Transverse colon (tissue), 4 donors: ENCODE measurements at regions not wholly inside any gene's neighbourhood (a gene's known extent, or its start where the extent isn't known, plus 50 kb on each side); places are given as distances from the start of the nearest gene placed in this dataset.

Experiments
- POLR2AphosphoS5 ChIP-seq, 3 donors: sonication (generic); formaldehyde crosslinking; IDR thresholded peaks; one replicate each; pipeline ENCODE4 v1.6.1; 2016; ENCODE audit warnings: antibody characterized with exemption in 3 of 3
- TF ChIP-seq, protein P1 (sequence below), 5 experiments: fragments of 200-600 bp in 3 of 5; fragments of 450-650 bp in 2 of 5; sonication (generic) in 3 of 5; IDR thresholded peaks; 1 replicate in 2 of 5; 2 replicates in 3 of 5; pipeline ENCODE4 v1.5.1; 2016 to 2017; ENCODE audit warnings: antibody characterized with exemption in 5 of 5, inconsistent platforms in 3 of 5, mild to moderate bottlenecking in 2 of 5, moderate library complexity in 1 of 5

DNA sequence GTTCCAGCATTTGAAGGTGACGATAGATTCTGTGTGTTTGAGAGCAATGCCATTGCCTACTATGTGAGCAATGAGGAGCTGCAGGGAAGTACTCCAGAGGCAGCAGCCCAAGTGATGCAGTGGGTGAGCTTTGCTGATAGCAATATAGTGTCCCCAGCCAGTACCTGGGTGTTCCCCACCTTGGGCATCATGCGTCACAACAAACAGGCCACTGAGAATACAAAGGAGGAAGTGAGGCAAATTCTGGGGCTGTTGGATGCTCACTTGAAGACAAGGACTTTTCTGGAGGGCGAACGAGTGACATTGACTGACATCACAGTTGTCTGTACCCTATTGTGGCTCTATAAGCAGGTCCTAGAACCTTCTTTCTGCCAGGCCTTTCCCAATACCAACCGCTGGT, 142.0 kb downstream of the PLS3 start:
- no peak for TF ChIP-seq POLR2AphosphoS5 (IDR thresholded peaks at IDR 0.05)
- TF ChIP-seq, protein P1, sequence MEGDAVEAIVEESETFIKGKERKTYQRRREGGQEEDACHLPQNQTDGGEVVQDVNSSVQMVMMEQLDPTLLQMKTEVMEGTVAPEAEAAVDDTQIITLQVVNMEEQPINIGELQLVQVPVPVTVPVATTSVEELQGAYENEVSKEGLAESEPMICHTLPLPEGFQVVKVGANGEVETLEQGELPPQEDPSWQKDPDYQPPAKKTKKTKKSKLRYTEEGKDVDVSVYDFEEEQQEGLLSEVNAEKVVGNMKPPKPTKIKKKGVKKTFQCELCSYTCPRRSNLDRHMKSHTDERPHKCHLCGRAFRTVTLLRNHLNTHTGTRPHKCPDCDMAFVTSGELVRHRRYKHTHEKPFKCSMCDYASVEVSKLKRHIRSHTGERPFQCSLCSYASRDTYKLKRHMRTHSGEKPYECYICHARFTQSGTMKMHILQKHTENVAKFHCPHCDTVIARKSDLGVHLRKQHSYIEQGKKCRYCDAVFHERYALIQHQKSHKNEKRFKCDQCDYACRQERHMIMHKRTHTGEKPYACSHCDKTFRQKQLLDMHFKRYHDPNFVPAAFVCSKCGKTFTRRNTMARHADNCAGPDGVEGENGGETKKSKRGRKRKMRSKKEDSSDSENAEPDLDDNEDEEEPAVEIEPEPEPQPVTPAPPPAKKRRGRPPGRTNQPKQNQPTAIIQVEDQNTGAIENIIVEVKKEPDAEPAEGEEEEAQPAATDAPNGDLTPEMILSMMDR (IDR thresholded peaks at IDR 0.05) = no peak
